GM23338 (cell line): ENCODE measurements at regions not wholly inside any gene's neighbourhood (a gene's known extent, or its start where the extent isn't known, plus 50 kb on each side); places are given as distances from the start of the nearest gene placed in this dataset.

ENCODE experiments used
- CREB1 ChIP-seq: fragments of 250-450 bp; sonication (Bioruptor Pico); IDR thresholded peaks from 2 replicates; pipeline ENCODE4 v1.5.0; 2020; ENCODE audit warnings: low read depth, mild to moderate bottlenecking, moderate library complexity
- CTCF ChIP-seq, 2 experiments: fragments of 200-600 bp in 1 of 2; sonication (generic) in 1 of 2; conservative IDR thresholded peaks; 2 replicates each; pipeline versions ENCODE4 v1.5.1 to v1.6.1; 2016 to 2017; ENCODE audit warnings: antibody characterized with exemption in 2 of 2, low read depth in 2 of 2, mild to moderate bottlenecking in 2 of 2, moderate library complexity in 1 of 2
- ETS1 ChIP-seq: IDR thresholded peaks from 2 replicates; pipeline ENCODE4 v1.6.1; 2016; ENCODE audit warnings: antibody characterized with exemption
- EZH2 ChIP-seq: fragments of 200-600 bp; sonication (generic); IDR thresholded peaks from one replicate; pipeline ENCODE4 v1.8.0; 2017; ENCODE audit warnings: antibody characterized with exemption, mild to moderate bottlenecking, low read depth; ENCODE audit not compliant: unreplicated experiment
- EZH2phosphoT487 ChIP-seq: fragments of 200-600 bp; sonication (generic); IDR thresholded peaks from one replicate; pipeline ENCODE4 v1.8.1; 2018; ENCODE audit warnings: antibody characterized with exemption; ENCODE audit not compliant: unreplicated experiment
- JUNB ChIP-seq: IDR thresholded peaks from one replicate; pipeline ENCODE4 v1.6.1; 2016; ENCODE audit warnings: antibody characterized with exemption; ENCODE audit not compliant: unreplicated experiment
- NANOG ChIP-seq: IDR thresholded peaks from 2 replicates; pipeline ENCODE4 v1.6.1; 2016; ENCODE audit warnings: antibody characterized with exemption, borderline replicate concordance
- POLR2AphosphoS5 ChIP-seq: IDR thresholded peaks from 2 replicates; pipeline ENCODE4 v1.6.1; 2016; ENCODE audit warnings: antibody characterized with exemption, low read depth
- REST ChIP-seq: IDR thresholded peaks from one replicate; pipeline ENCODE4 v1.6.1; 2018; ENCODE audit warnings: antibody characterized with exemption; ENCODE audit not compliant: unreplicated experiment
- STAT1 ChIP-seq: IDR thresholded peaks from one replicate; pipeline ENCODE4 v1.6.1; 2016; ENCODE audit warnings: antibody characterized with exemption; ENCODE audit not compliant: unreplicated experiment
- ZNF114 ChIP-seq: fragments of 250-450 bp; sonication (Bioruptor Pico); IDR thresholded peaks from 2 replicates; pipeline ENCODE4 v1.5.0; 2020; ENCODE audit warnings: mild to moderate bottlenecking, moderate library complexity
- ZNF331 ChIP-seq: fragments of 250-450 bp; sonication (Bioruptor Pico); IDR thresholded peaks from 2 replicates; pipeline ENCODE4 v1.5.0; 2020; ENCODE audit warnings: low read depth, mild to moderate bottlenecking, moderate library complexity
- ZNF462 ChIP-seq: fragments of 250-450 bp; sonication (Bioruptor Pico); IDR thresholded peaks from 2 replicates; pipeline ENCODE4 v1.5.0; 2020; ENCODE audit warnings: mild to moderate bottlenecking, moderate library complexity

GRCh38 chr1:213678753-213679152 is 309.0 kb upstream of the PROX1 start:
- TF ChIP-seq CTCF (conservative IDR thresholded peaks at IDR 0.05; ENCODE audit: low read depth in 2 of 2), result no peak
- TF ChIP-seq EZH2phosphoT487, result no peak
- TF ChIP-seq POLR2AphosphoS5, result no peak
- no peak for TF ChIP-seq REST
- no peak for TF ChIP-seq ZNF331 (CRISPR knock-in tag)
- no peak for TF ChIP-seq CREB1
- no peak for TF ChIP-seq ZNF462 (CRISPR knock-in tag)
- no peak for TF ChIP-seq EZH2
- TF ChIP-seq ETS1, result no peak
- no peak for TF ChIP-seq JUNB
- TF ChIP-seq ZNF114 (CRISPR knock-in tag), result no peak
- no peak for TF ChIP-seq NANOG
- no peak for TF ChIP-seq STAT1
